Sigmoid colon (tissue), 6 donors: ENCODE measurements at regions not wholly inside any gene's neighbourhood (a gene's known extent, or its start where the extent isn't known, plus 50 kb on each side); places are given as distances from the start of the nearest gene placed in this dataset.

Experiments
- DNase-seq: peaks from one replicate; pipeline ENCODE4 v3.0.0-alpha.2; 2019
- H3K27ac ChIP-seq, 4 donors: fragments of 200-600 bp; sonication (generic); one replicate each; pipeline ENCODE4 v1.5.1; 2016 to 2019; ENCODE audit warnings: mild to moderate bottlenecking in 1 of 4
- H3K27me3 ChIP-seq, 3 donors: fragments of 200-600 bp; sonication (generic); one replicate each; pipeline ENCODE4 v1.5.1; 2019; ENCODE audit warnings: mild to moderate bottlenecking in 1 of 3
- H3K36me3 ChIP-seq, 4 donors: fragments of 200-600 bp; sonication (generic); one replicate each; pipeline ENCODE4 v1.5.1; 2016 to 2019
- H3K4me1 ChIP-seq, 4 donors: fragments of 200-600 bp; sonication (generic); one replicate each; pipeline ENCODE4 v1.5.1; 2017 to 2019
- H3K4me3 ChIP-seq, 4 donors: fragments of 200-600 bp; sonication (generic); one replicate each; pipeline ENCODE4 v1.5.1; 2017 to 2019; ENCODE audit warnings: mild to moderate bottlenecking in 2 of 4, moderate library complexity in 1 of 4
- H3K9me3 ChIP-seq, 4 donors: fragments of 200-600 bp in 3 of 4; sonication (generic) in 3 of 4; one replicate each; pipeline versions ENCODE4 v1.5.1 to v1.6.1; 2013 to 2019
- EP300 ChIP-seq, 4 donors: sonication (generic); formaldehyde crosslinking; IDR thresholded peaks; one replicate each; pipeline ENCODE4 v1.6.1; 2017; ENCODE audit warnings: antibody characterized with exemption in 4 of 4
- POLR2A ChIP-seq, 2 donors: fragments of 450-650 bp; IDR thresholded peaks; one replicate each; pipeline ENCODE4 v1.6.1; 2016; ENCODE audit warnings: antibody characterized with exemption in 2 of 2, mild to moderate bottlenecking in 2 of 2, moderate library complexity in 2 of 2
- POLR2AphosphoS5 ChIP-seq, 4 donors: sonication (generic); formaldehyde crosslinking; IDR thresholded peaks; one replicate each; pipeline ENCODE4 v1.6.1; 2017; ENCODE audit warnings: antibody characterized with exemption in 4 of 4
- WGBS, 2 donors: extraction: QIAGEN DNeasy Blood & Tissue Kit; methylation state at CpG; one replicate each; pipeline ENCODE4 v1.1.7; 2013; 5-methylcytosine and 5-hydroxymethylcytosine counted together
- intact Hi-C: fragments of 100-400 bp; cut with DNase I; formaldehyde crosslinking; loops from one replicate; pipeline ENCODE4 v1.15.1; 2023
- TF ChIP-seq, protein P1 (sequence below), 4 experiments: fragments of 450-650 bp in 3 of 4; fragments of 200-600 bp in 1 of 4; IDR thresholded peaks; one replicate each; pipeline ENCODE4 v1.5.1; 2016 to 2019; ENCODE audit warnings: antibody characterized with exemption in 4 of 4, mild to moderate bottlenecking in 3 of 4, moderate library complexity in 2 of 4
- donor health status: healthy with polysubstance abuse.
- donor health status: healthy.

DNA sequence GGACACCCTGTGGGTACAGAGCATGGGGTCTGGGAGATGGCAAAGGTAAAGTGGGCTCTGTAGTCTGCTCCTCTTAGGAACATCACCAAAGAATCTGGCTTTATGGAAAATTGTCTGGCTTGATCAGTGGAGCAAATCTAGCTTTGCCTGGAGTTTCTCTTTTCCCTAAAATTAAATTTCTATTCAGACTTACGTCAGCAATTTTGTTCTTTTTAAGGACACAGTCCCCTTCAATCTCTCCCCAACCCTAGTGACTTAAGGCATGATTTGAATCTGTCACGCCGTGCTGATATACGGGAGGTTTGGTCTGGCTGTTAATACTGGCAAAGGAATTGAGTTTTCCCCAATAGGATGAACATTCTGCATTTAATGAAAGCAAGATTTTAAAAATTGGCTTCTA lies 72.3 kb upstream of the ERCC6L2 start:
- intact Hi-C loops: no loop called here
- H3K4me3 ChIP-seq: no peak overlapping the region
- 97 to 98% methylated on average over 4 of the region's 4 CpGs for WGBS, 2 donors
- no peaks in the 10 kb centered on the region for H3K36me3 ChIP-seq
- no peak for DNase-seq
- no peak for TF ChIP-seq EP300 (IDR thresholded peaks at IDR 0.05)
- no peak for TF ChIP-seq POLR2A (IDR thresholded peaks at IDR 0.05)
- TF ChIP-seq POLR2AphosphoS5 (IDR thresholded peaks at IDR 0.05): no peak
- TF ChIP-seq, protein P1, sequence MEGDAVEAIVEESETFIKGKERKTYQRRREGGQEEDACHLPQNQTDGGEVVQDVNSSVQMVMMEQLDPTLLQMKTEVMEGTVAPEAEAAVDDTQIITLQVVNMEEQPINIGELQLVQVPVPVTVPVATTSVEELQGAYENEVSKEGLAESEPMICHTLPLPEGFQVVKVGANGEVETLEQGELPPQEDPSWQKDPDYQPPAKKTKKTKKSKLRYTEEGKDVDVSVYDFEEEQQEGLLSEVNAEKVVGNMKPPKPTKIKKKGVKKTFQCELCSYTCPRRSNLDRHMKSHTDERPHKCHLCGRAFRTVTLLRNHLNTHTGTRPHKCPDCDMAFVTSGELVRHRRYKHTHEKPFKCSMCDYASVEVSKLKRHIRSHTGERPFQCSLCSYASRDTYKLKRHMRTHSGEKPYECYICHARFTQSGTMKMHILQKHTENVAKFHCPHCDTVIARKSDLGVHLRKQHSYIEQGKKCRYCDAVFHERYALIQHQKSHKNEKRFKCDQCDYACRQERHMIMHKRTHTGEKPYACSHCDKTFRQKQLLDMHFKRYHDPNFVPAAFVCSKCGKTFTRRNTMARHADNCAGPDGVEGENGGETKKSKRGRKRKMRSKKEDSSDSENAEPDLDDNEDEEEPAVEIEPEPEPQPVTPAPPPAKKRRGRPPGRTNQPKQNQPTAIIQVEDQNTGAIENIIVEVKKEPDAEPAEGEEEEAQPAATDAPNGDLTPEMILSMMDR (IDR thresholded peaks at IDR 0.05): no peak
- H3K4me1 ChIP-seq: peaks cover 0 to 31% (median 15%) of the 10 kb centered on the region in 4 donors
- no peaks in the 10 kb centered on the region for H3K27me3 ChIP-seq
- no peak overlapping the region for H3K27ac ChIP-seq
- no peaks in the 10 kb centered on the region for H3K9me3 ChIP-seq

DNA sequence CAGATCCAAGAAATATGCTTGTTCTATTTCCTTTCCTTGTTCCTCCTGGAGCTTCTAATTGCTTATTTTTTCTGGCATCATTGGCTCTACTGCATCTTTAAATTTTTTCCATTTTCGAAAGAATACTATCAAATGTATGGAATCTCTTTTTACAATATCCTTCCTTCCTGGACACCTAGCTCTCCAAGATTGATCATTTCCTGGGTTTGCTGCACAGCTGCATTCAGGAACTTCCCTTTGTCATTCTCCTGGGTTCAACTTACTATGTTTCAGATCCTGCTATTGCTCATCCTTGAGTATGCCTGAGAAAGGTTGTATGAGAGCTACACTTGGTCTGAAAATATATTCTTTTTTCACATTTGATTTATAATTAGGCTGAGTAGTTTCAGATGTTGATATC lies 73.7 kb upstream of the ERCC6L2 start:
- TF ChIP-seq, protein P1 (IDR thresholded peaks at IDR 0.05): no peak
- TF ChIP-seq POLR2A (IDR thresholded peaks at IDR 0.05) (no peak), POLR2AphosphoS5 (IDR thresholded peaks at IDR 0.05) (no peak), EP300 (IDR thresholded peaks at IDR 0.05) (no peak)
- Histone ChIP-seq H3K9me3 (no peaks in the 10 kb centered on the region), H3K27me3 (no peaks in the 10 kb centered on the region), H3K4me1 (peaks cover 0 to 17% (median 4%) of the 10 kb centered on the region in 4 donors), H3K4me3 (no peak overlapping the region), H3K27ac (no peak overlapping the region), H3K36me3 (no peaks in the 10 kb centered on the region)
- WGBS, 2 donors: 59 to 72% methylated on average over 1 of the region's 1 CpG
- DNase-seq: no peak
- intact Hi-C loops: no loop called here

DNA sequence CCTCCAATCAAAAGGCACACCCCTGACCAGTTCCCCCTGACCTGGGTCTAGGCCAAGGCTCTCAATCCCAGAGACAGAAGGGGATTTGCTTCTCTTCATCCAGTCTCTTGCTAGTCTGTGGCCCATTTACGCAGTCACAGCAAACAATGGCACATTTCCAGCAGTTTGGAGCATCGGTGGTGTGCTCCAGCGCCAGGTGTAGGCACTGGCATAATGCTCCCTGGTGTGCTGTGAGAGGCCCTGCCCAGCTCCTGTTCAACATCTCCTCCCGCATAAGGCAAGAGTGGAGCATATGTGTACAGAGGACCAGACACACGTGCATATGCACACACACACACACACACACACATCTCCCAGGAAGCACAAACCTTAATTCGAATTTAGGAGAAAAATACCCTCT lies 79.5 kb upstream of the ERCC6L2 start:
- intact Hi-C loops: no loop called here
- H3K27me3 ChIP-seq: no peaks in the 10 kb centered on the region
- H3K4me1 ChIP-seq: peaks cover 0 to 17% (median 11%) of the 10 kb centered on the region in 4 donors
- TF ChIP-seq POLR2A (IDR thresholded peaks at IDR 0.05) (no peak), POLR2AphosphoS5 (IDR thresholded peaks at IDR 0.05) (no peak), EP300 (IDR thresholded peaks at IDR 0.05) (no peak)
- 13 to 72% methylated on average over 6 of the region's 6 CpGs for WGBS, 2 donors
- no peak overlapping the region for H3K4me3 ChIP-seq
- no peaks in the 10 kb centered on the region for H3K36me3 ChIP-seq
- no peak overlapping the region for H3K27ac ChIP-seq
- no peaks in the 10 kb centered on the region for H3K9me3 ChIP-seq
- DNase-seq: no peak

DNA sequence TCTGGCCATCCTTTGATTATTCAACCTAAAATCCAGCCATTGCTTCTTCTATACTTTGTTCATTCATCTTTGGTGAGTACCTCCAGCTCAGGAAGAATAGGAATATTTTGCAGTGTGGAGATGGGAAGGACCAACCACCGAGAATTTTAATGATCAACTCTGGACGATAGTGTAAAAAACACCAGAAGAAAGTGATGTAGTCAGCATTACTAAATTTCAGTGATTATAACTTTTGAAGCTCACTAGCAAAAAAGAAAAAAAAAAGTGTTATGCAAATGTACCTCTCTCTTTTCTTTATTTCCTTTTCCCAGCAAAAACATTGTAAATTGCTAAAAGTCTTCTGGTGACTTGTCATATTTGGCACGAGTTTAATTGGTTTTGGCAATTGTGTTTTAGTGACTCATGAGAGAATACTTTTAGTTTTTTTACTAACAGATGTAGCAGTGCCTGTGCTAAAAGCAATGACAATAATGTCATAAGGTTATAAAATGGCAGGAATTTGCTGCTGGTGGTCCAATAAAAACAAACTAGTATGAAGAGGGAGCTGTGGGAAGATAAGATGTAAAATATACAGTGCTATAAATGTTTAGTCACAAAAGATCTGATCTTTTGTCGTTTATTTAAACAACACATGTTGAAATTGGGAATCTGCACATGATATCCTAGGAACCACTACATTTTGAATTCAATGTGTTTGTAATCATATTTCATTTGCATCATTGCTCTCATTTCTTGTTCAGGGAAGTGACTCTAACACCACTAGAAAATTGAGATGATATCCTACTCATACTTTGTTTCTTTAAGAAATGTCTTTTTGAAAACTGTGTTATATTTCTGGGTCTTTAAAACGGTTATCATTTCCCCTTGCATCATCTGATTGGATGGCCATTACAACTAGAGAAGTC lies 81.3 kb upstream of the ERCC6L2 start:
- WGBS, 2 donors: 16 to 53% methylated on average over 5 of the region's 5 CpGs
- Histone ChIP-seq H3K4me3 (no peak overlapping the region), H3K9me3 (no peaks in the 10 kb centered on the region), H3K27me3 (no peaks in the 10 kb centered on the region), H3K27ac (peak overlapping the region in 2 of 4 donors; percentile 2 to 41), H3K36me3 (no peaks in the 10 kb centered on the region), H3K4me1 (peaks cover 0 to 18% (median 11%) of the 10 kb centered on the region in 4 donors)
- TF ChIP-seq, protein P1 (IDR thresholded peaks at IDR 0.05): no peak
- peak in 2 of 4 donors; percentile 20 to 47 for TF ChIP-seq POLR2AphosphoS5 (IDR thresholded peaks at IDR 0.05)
- intact Hi-C loops: loop anchor here (2.0 kb wide), 1 partner anchor 15 kb away; no protein-coding TSS in a partner anchor
- DNase-seq: no peak

DNA sequence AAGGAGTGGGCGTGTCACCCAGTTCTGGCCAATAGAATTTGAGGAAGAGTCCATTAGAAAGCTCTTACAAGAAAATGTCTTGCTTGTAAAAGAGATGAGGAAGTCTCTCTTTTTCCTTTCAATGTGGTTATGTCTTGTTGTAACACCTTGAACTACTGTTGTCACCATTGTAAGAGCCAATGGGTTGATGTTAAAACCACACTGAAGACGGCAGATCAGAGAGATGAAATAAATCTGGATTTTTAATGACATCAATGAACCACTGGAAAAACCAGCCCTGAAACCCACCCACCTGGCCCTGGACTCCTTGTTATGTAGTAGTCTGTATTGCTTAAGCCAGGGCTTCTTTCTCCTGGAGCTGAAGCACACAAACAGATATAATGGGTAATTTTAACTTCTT lies 83.8 kb upstream of the ERCC6L2 start:
- 81 to 94% methylated on average over 2 of the region's 2 CpGs for WGBS, 2 donors
- no peaks in the 10 kb centered on the region for H3K27me3 ChIP-seq
- TF ChIP-seq POLR2AphosphoS5 (IDR thresholded peaks at IDR 0.05) (no peak), EP300 (IDR thresholded peaks at IDR 0.05) (no peak), POLR2A (IDR thresholded peaks at IDR 0.05) (no peak)
- TF ChIP-seq, protein P1 (IDR thresholded peaks at IDR 0.05): no peak
- DNase-seq: no peak
- no peaks in the 10 kb centered on the region for H3K36me3 ChIP-seq
- no peak overlapping the region for H3K4me3 ChIP-seq
- H3K27ac ChIP-seq: no peak overlapping the region
- intact Hi-C loops: no loop called here
- H3K4me1 ChIP-seq: peaks cover 0 to 32% (median 16%) of the 10 kb centered on the region in 4 donors
- H3K9me3 ChIP-seq: no peaks in the 10 kb centered on the region
